GM12878 (cell line): ENCODE measurements at regions not wholly inside any gene's neighbourhood (a gene's known extent, or its start where the extent isn't known, plus 50 kb on each side); places are given as distances from the start of the nearest gene placed in this dataset.

Experiments
- ATAC-seq: fragments of 200-7000 bp; cut with Tn5 transposase; 3 replicates; pipeline ENCODE4 v1.9.1; 2020; ENCODE audit warnings: mild to moderate bottlenecking, moderate library complexity
- BruUV-seq: library from RNA; stranded (reverse); fragments of 400-500 nt; replicated peaks from 2 replicates; lab custom pipeline; 2021; lab: Mats Ljungman, UMichigan
- CTCF ChIA-PET: fragments of 300-600 bp; sonication (Branson Sonifier 250); formaldehyde crosslinking; extraction: SDS; loops from one replicate; lab custom pipeline; 2021; ENCODE audit warnings: inconsistent platforms; lab: Yijun Ruan, JAX
- POLR2A ChIA-PET: fragments of 350-600 bp; formaldehyde crosslinking; extraction: SDS; loops from one replicate; lab custom pipeline; 2021; ENCODE audit warnings: inconsistent platforms; lab: Charles Lee
- RAD21 ChIA-PET: fragments of 300-600 bp; sonication (Branson Sonifier 250); formaldehyde crosslinking; loops from one replicate; lab custom pipeline; 2023; ENCODE audit warnings: antibody characterized with exemption; ENCODE audit not compliant: unreplicated experiment; lab: Charles Lee
- SMC1A ChIA-PET: fragments of 300-600 bp; sonication (Branson Sonifier 250); formaldehyde crosslinking; loops from one replicate; lab custom pipeline; 2023; ENCODE audit not compliant: unreplicated experiment, uncharacterized antibody; lab: Charles Lee
- DNase-seq: peaks from one replicate; pipeline ENCODE4 v3.0.0-alpha.2; 2011; ENCODE audit warnings: low read depth, low spot score
- FAIRE-seq: peaks from 3 replicates; lab custom pipeline; 2011; peaks lifted over from hg19 to GRCh38; lab: Jason Lieb, UNC
- H2AFZ ChIP-seq: 2 replicates; pipeline ENCODE4 v1.6.0; 2011; ENCODE audit warnings: low read depth, low read length, control low read depth; ENCODE audit not compliant: control insufficient read depth
- H3K27ac ChIP-seq: 2 replicates; pipeline ENCODE4 v1.5.1; 2011; ENCODE audit warnings: control low read depth; ENCODE audit not compliant: control insufficient read depth, insufficient read depth
- H3K27me3 ChIP-seq, 2 experiments: replicated peaks in 1 of 2; 2 replicates each; pipeline versions ENCODE4 v1.6.0 to v1.6.1; 2011; ENCODE audit warnings: low read length in 1 of 2; ENCODE audit not compliant: control insufficient read depth in 2 of 2, insufficient read depth in 2 of 2
- H3K36me3 ChIP-seq, 2 experiments: 2 replicates each; pipeline ENCODE4 v1.5.1; 2011; ENCODE audit warnings: low read length in 1 of 2; ENCODE audit not compliant: control insufficient read depth in 2 of 2, insufficient read depth in 2 of 2
- H3K4me1 ChIP-seq: 2 replicates; pipeline ENCODE4 v1.6.1; 2011; ENCODE audit warnings: mild to moderate bottlenecking, low read length, moderate library complexity, mixed read lengths; ENCODE audit not compliant: control insufficient read depth, insufficient read depth
- H3K4me2 ChIP-seq: 2 replicates; pipeline ENCODE4 v1.6.0; 2011; ENCODE audit warnings: control low read depth; ENCODE audit not compliant: control insufficient read depth, insufficient read depth
- H3K4me3 ChIP-seq: fragments of 200-600 bp; sonication (generic); 2 replicates; pipeline ENCODE4 v1.5.1; 2016
- H3K79me2 ChIP-seq: 2 replicates; pipeline ENCODE4 v1.6.0; 2011; ENCODE audit warnings: low read length; ENCODE audit not compliant: control insufficient read depth, insufficient read depth
- H3K9ac ChIP-seq: 2 replicates; pipeline ENCODE4 v1.8.0; 2011; ENCODE audit warnings: low read length, control low read depth, mixed read lengths; ENCODE audit not compliant: control insufficient read depth, insufficient read depth
- H3K9me3 ChIP-seq: replicated peaks from 3 replicates; pipeline ENCODE4 v1.5.1; 2011; ENCODE audit warnings: mild to moderate bottlenecking, low read length; ENCODE audit not compliant: control insufficient read depth, insufficient read depth
- H4K20me1 ChIP-seq: 2 replicates; pipeline ENCODE4 v1.6.0; 2011; ENCODE audit not compliant: control insufficient read depth, insufficient read depth
- ESRRA ChIP-seq: IDR thresholded peaks from 2 replicates; pipeline ENCODE4 v1.6.1; 2012; ENCODE audit warnings: mild to moderate bottlenecking, low read length, improper control_type of control experiment
- POLR2A ChIP-seq: IDR thresholded peaks from 2 replicates; pipeline ENCODE4 v1.6.1; 2011; ENCODE audit warnings: low read depth, mild to moderate bottlenecking, low read length
- POLR2AphosphoS5 ChIP-seq: IDR thresholded peaks from 2 replicates; pipeline ENCODE4 v1.6.1; 2011; ENCODE audit warnings: mild to moderate bottlenecking, low read length, inconsistent platforms
- WGBS: methylation state at CpG from one replicate; pipeline ENCODE4 v1.1.6; 2016; ENCODE audit warnings: low lambda C conversion rate; ENCODE audit not compliant: insufficient replicate concordance, insufficient coverage; ENCODE audit errors: missing lambda C conversion rate; 5-methylcytosine and 5-hydroxymethylcytosine counted together
- in situ Hi-C: fragments of 300-500 bp; cut with MboI; formaldehyde crosslinking; loops from 9 replicates; pipeline ENCODE4 v1.14.3; 2018; ENCODE audit warnings: mixed read lengths
- intact Hi-C: fragments of 100-400 bp; cut with micrococcal nuclease; formaldehyde crosslinking; loops from one replicate; pipeline ENCODE4 v1.14.2; 2022; ENCODE audit not compliant: unreplicated experiment
- TF ChIP-seq, protein P1 (sequence below): fragments of 450-650 bp; IDR thresholded peaks from 2 replicates; pipeline ENCODE4 v1.6.1; 2017; ENCODE audit warnings: mild to moderate bottlenecking, moderate library complexity
- TF ChIP-seq, protein P2 (sequence below): IDR thresholded peaks from 2 replicates; pipeline ENCODE4 v1.6.1; 2012; ENCODE audit warnings: low read length, inconsistent platforms

DNA sequence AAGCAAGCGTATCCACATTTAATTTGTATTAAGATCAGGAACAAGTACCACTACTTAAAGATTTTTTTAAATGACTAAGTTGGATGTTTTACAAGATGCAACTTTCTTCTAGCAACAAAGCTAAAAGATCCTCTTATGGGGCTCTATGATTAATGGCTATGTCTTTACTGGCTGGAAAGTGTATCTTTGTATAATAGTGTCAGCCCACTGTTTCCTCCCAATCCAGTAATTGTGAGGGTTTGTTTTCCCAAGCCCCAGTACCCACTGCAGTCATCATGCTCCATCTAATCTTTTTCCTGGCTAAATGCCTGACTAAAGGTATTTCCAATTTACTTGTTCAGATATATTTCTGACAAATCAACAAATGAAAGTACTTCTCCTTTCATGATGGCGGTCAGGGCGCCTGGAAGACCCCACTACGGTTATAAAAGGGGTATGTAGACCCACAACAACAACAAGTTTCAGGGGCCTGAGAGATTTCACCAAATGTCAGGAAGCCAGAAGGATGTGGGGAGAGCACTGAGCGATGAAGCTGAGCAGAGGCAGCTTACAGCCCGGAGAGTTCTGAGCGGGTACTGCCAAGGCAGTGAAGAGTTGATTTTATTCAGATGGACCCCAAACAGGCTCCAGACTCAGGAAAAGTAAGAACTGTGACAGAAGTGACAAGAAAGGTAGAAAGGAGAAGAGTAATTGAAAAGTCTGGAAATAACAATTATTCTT is 222.6 kb upstream of the KLF14 start:
- H3K9me3 ChIP-seq = no peaks in the 10 kb centered on the region
- in situ Hi-C loops = no loop called here
- H4K20me1 ChIP-seq = no peaks in the 10 kb centered on the region
- H2AFZ ChIP-seq = no peak overlapping the region
- peak overlapping the region; percentile 62 for H3K27ac ChIP-seq
- peak overlapping the region; percentile 73 for H3K4me2 ChIP-seq
- FAIRE-seq (no peak), DNase-seq (no peak), ATAC-seq (no peak)
- peaks cover 1 to 10% of the 10 kb centered on the region in 2 experiments; a peak in 3 of 4 replicates for H3K36me3 ChIP-seq
- peak overlapping the region; percentile 79 for H3K4me3 ChIP-seq
- peaks cover 95% of the 10 kb centered on the region for H3K79me2 ChIP-seq
- peak; percentile 66; the same call in 1 of the 2 replicates for TF ChIP-seq POLR2AphosphoS5
- TF ChIP-seq ESRRA = no peak
- TF ChIP-seq POLR2A = peak; percentile 32; the same call in 1 of the 2 replicates
- ChIA-PET RAD21 (interaction anchor here (1.0 to 7.8 kb wide), 8 partner anchors 10 to 83 kb away, joined by 3 to 94 read pairs (median 5); no protein-coding TSS in a partner anchor), CTCF (interaction anchor here (1.0 to 7.4 kb wide), 11 partner anchors 10 to 84 kb away, joined by 3 to 106 read pairs (median 4); no protein-coding TSS in a partner anchor), SMC1A (interaction anchor here (0.8 to 9.2 kb wide), 16 partner anchors 10 to 371 kb away, joined by 3 to 145 read pairs (median 5); partner anchors contain the start of gene MKLN1), POLR2A (interaction anchor here (0.7 to 6.9 kb wide), 6 partner anchors 9 to 57 kb away, joined by 3 to 67 read pairs (median 5); no protein-coding TSS in a partner anchor)
- BruUV-seq = no TSS peak
- under 1% methylated on average over 7 of the region's 7 CpGs for WGBS
- no peaks in the 10 kb centered on the region for H3K27me3 ChIP-seq
- peak overlapping the region; percentile 63 for H3K9ac ChIP-seq
- peaks cover 12% of the 10 kb centered on the region for H3K4me1 ChIP-seq
- intact Hi-C loops = no loop called here

DNA sequence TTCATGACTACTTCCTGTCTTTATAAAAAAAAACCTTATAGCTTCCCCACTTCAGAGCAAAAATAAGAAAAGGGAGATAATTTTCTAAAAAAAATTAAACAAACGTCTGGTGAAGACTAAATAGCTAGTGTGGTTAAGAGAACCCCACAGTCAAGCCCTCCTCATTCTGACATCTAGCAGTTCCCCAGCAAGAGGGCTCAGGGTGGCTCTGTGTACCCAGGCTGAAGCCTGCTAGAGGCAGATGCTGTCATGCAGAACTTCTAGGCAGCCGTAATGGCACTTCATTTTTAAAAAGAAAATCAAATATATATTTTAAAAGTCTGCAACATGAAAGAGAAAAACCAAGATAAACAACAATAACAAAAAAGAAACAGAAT is 223.1 kb upstream of the KLF14 start:
- RAD21 ChIA-PET = interaction anchor here (1.0 to 7.8 kb wide), 7 partner anchors 10 to 75 kb away, joined by 3 to 94 read pairs (median 5); no protein-coding TSS in a partner anchor
- no peak for DNase-seq
- TF ChIP-seq, protein P1, sequence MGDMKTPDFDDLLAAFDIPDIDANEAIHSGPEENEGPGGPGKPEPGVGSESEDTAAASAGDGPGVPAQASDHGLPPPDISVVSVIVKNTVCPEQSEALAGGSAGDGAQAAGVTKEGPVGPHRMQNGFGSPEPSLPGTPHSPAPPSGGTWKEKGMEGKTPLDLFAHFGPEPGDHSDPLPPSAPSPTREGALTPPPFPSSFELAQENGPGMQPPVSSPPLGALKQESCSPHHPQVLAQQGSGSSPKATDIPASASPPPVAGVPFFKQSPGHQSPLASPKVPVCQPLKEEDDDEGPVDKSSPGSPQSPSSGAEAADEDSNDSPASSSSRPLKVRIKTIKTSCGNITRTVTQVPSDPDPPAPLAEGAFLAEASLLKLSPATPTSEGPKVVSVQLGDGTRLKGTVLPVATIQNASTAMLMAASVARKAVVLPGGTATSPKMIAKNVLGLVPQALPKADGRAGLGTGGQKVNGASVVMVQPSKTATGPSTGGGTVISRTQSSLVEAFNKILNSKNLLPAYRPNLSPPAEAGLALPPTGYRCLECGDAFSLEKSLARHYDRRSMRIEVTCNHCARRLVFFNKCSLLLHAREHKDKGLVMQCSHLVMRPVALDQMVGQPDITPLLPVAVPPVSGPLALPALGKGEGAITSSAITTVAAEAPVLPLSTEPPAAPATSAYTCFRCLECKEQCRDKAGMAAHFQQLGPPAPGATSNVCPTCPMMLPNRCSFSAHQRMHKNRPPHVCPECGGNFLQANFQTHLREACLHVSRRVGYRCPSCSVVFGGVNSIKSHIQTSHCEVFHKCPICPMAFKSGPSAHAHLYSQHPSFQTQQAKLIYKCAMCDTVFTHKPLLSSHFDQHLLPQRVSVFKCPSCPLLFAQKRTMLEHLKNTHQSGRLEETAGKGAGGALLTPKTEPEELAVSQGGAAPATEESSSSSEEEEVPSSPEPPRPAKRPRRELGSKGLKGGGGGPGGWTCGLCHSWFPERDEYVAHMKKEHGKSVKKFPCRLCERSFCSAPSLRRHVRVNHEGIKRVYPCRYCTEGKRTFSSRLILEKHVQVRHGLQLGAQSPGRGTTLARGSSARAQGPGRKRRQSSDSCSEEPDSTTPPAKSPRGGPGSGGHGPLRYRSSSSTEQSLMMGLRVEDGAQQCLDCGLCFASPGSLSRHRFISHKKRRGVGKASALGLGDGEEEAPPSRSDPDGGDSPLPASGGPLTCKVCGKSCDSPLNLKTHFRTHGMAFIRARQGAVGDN = no peak
- TF ChIP-seq, protein P2, sequence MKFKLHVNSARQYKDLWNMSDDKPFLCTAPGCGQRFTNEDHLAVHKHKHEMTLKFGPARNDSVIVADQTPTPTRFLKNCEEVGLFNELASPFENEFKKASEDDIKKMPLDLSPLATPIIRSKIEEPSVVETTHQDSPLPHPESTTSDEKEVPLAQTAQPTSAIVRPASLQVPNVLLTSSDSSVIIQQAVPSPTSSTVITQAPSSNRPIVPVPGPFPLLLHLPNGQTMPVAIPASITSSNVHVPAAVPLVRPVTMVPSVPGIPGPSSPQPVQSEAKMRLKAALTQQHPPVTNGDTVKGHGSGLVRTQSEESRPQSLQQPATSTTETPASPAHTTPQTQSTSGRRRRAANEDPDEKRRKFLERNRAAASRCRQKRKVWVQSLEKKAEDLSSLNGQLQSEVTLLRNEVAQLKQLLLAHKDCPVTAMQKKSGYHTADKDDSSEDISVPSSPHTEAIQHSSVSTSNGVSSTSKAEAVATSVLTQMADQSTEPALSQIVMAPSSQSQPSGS = no peak

More for the DNA sequence above, 223.1 kb upstream of the KLF14 start:
- FAIRE-seq (no peak), ATAC-seq (peak; percentile 17; the same call in 2 of the 3 replicates)
- 0% methylated on average over 2 of the region's 2 CpGs for WGBS
- no peaks in the 10 kb centered on the region for H4K20me1 ChIP-seq
- H3K79me2 ChIP-seq = peaks cover 93% of the 10 kb centered on the region
- H3K27me3 ChIP-seq = no peaks in the 10 kb centered on the region
- peaks cover 1 to 7% of the 10 kb centered on the region in 2 experiments; a peak in 3 of 4 replicates for H3K36me3 ChIP-seq
- no peak overlapping the region for H2AFZ ChIP-seq
- intact Hi-C loops = no loop called here
- no peaks in the 10 kb centered on the region for H3K9me3 ChIP-seq
- BruUV-seq = no TSS peak
- ChIA-PET SMC1A (interaction anchor here (0.7 to 9.2 kb wide), 16 partner anchors 10 to 456 kb away, joined by 3 to 145 read pairs (median 4); partner anchors contain the start of gene MKLN1), CTCF (interaction anchor here (0.8 to 7.4 kb wide), 9 partner anchors 10 to 83 kb away, joined by 3 to 106 read pairs (median 6); no protein-coding TSS in a partner anchor), POLR2A (interaction anchor here (0.7 to 6.9 kb wide), 7 partner anchors 9 to 58 kb away, joined by 3 to 67 read pairs (median 4); no protein-coding TSS in a partner anchor)
- in situ Hi-C loops = no loop called here
- H3K9ac ChIP-seq = peak overlapping the region; percentile 63
- H3K4me1 ChIP-seq = peaks cover 13% of the 10 kb centered on the region
- H3K27ac ChIP-seq = peak overlapping the region; percentile 62
- peak overlapping the region; percentile 73 for H3K4me2 ChIP-seq
- peak overlapping the region; percentile 79 for H3K4me3 ChIP-seq
